Parathyroid adenoma (tissue), 2 donors: ENCODE measurements at regions not wholly inside any gene's neighbourhood (a gene's known extent, or its start where the extent isn't known, plus 50 kb on each side); places are given as distances from the start of the nearest gene placed in this dataset.

Experiments
- H2AFZ ChIP-seq: fragments of 300-600 bp; sonication (generic); one replicate; pipeline ENCODE4 v1.7.0; 2017; ENCODE audit warnings: antibody characterized with exemption, mild to moderate bottlenecking
- H3K27ac ChIP-seq: fragments of 300-600 bp; sonication (generic); one replicate; pipeline ENCODE4 v1.7.0; 2017
- H3K27me3 ChIP-seq: fragments of 300-600 bp; sonication (generic); one replicate; pipeline ENCODE4 v1.7.0; 2017; ENCODE audit warnings: low read length; ENCODE audit not compliant: control insufficient read depth, insufficient read depth
- H3K36me3 ChIP-seq: fragments of 300-600 bp; sonication (generic); one replicate; pipeline ENCODE4 v1.7.0; 2017; ENCODE audit warnings: low read length; ENCODE audit not compliant: control insufficient read depth, insufficient read depth
- H3K4me1 ChIP-seq: fragments of 300-600 bp; sonication (generic); one replicate; pipeline ENCODE4 v1.7.0; 2017; ENCODE audit warnings: control low read depth
- H3K4me2 ChIP-seq: fragments of 300-600 bp; sonication (generic); one replicate; pipeline ENCODE4 v1.7.0; 2017; ENCODE audit warnings: low read length
- H3K4me3 ChIP-seq: fragments of 300-600 bp; sonication (generic); one replicate; pipeline ENCODE4 v1.7.0; 2017; ENCODE audit warnings: low read depth, low read length
- H3K79me2 ChIP-seq: fragments of 300-600 bp; sonication (generic); one replicate; pipeline ENCODE4 v1.7.0; 2017; ENCODE audit warnings: control low read depth
- H3K9ac ChIP-seq: fragments of 300-600 bp; sonication (generic); one replicate; pipeline ENCODE4 v1.7.0; 2017; ENCODE audit warnings: mild to moderate bottlenecking
- H3K9me3 ChIP-seq: fragments of 300-600 bp; sonication (generic); one replicate; pipeline ENCODE4 v1.7.0; 2017; ENCODE audit warnings: low read length; ENCODE audit not compliant: control insufficient read depth
- CTCF ChIP-seq: fragments of 300-600 bp; sonication (generic); IDR thresholded peaks from one replicate; pipeline ENCODE4 v1.7.0; 2017; ENCODE audit warnings: antibody characterized with exemption, mild to moderate bottlenecking
- donor health status: primary hyperparathyroidism.

- H3K9me3 ChIP-seq, result no peaks in the 10 kb centered on the region
- no peak for TF ChIP-seq CTCF
- H2AFZ ChIP-seq, result no peak overlapping the region
- H3K79me2 ChIP-seq, result no peaks in the 10 kb centered on the region
- no peak overlapping the region for H3K4me2 ChIP-seq
- H3K9ac ChIP-seq, result no peak overlapping the region
- no peaks in the 10 kb centered on the region for H3K4me1 ChIP-seq
- H3K36me3 ChIP-seq, result no peaks in the 10 kb centered on the region
- H3K4me3 ChIP-seq, result no peak overlapping the region
- H3K27ac ChIP-seq, result no peak overlapping the region
- H3K27me3 ChIP-seq, result no peaks in the 10 kb centered on the region
Measured at GRCh38 chr5:143758015-143758414, 53.9 kb upstream of the HMHB1 start.

GRCh38 chr5:143757116-143757515 lies 54.8 kb upstream of the HMHB1 start:
- Histone ChIP-seq H3K79me2 (no peaks in the 10 kb centered on the region), H3K4me3 (no peak overlapping the region), H3K9ac (no peak overlapping the region), H3K4me1 (no peaks in the 10 kb centered on the region), H3K27ac (no peak overlapping the region), H3K36me3 (no peaks in the 10 kb centered on the region), H3K27me3 (no peaks in the 10 kb centered on the region), H2AFZ (no peak overlapping the region), H3K9me3 (no peaks in the 10 kb centered on the region), H3K4me2 (no peak overlapping the region)
- no peak for TF ChIP-seq CTCF

GRCh38 chr5:143755966-143756365 lies 56.0 kb upstream of the HMHB1 start:
- H3K4me3 ChIP-seq, result no peak overlapping the region
- no peaks in the 10 kb centered on the region for H3K36me3 ChIP-seq
- H3K79me2 ChIP-seq, result no peaks in the 10 kb centered on the region
- H3K4me1 ChIP-seq, result no peaks in the 10 kb centered on the region
- H3K27me3 ChIP-seq, result no peaks in the 10 kb centered on the region
- no peak overlapping the region for H2AFZ ChIP-seq
- no peaks in the 10 kb centered on the region for H3K9me3 ChIP-seq
- no peak overlapping the region for H3K27ac ChIP-seq
- no peak overlapping the region for H3K4me2 ChIP-seq
- TF ChIP-seq CTCF, result no peak
- no peak overlapping the region for H3K9ac ChIP-seq

- Histone ChIP-seq H3K4me3 (no peak overlapping the region), H3K9me3 (no peaks in the 10 kb centered on the region), H3K4me1 (no peaks in the 10 kb centered on the region), H3K27ac (no peak overlapping the region), H2AFZ (no peak overlapping the region), H3K4me2 (no peak overlapping the region), H3K9ac (no peak overlapping the region), H3K79me2 (no peaks in the 10 kb centered on the region), H3K36me3 (no peaks in the 10 kb centered on the region), H3K27me3 (no peaks in the 10 kb centered on the region)
- no peak for TF ChIP-seq CTCF
Measured at GRCh38 chr5:143752165-143752850, 59.7 kb upstream of the HMHB1 start.

- no peak overlapping the region for H3K4me3 ChIP-seq
- no peak overlapping the region for H2AFZ ChIP-seq
- no peaks in the 10 kb centered on the region for H3K27me3 ChIP-seq
- no peak overlapping the region for H3K27ac ChIP-seq
- no peak overlapping the region for H3K4me2 ChIP-seq
- no peak for TF ChIP-seq CTCF
- no peaks in the 10 kb centered on the region for H3K9me3 ChIP-seq
- no peaks in the 10 kb centered on the region for H3K4me1 ChIP-seq
- no peak overlapping the region for H3K9ac ChIP-seq
- no peaks in the 10 kb centered on the region for H3K36me3 ChIP-seq
- H3K79me2 ChIP-seq, result no peaks in the 10 kb centered on the region
Measured at GRCh38 chr5:143751342-143751741, 60.6 kb upstream of the HMHB1 start.
